ENCODE measurements at regions not wholly inside any gene's neighbourhood (a gene's known extent, or its start where the extent isn't known, plus 50 kb on each side); places are given as distances from the start of the nearest gene placed in this dataset.

DNA sequence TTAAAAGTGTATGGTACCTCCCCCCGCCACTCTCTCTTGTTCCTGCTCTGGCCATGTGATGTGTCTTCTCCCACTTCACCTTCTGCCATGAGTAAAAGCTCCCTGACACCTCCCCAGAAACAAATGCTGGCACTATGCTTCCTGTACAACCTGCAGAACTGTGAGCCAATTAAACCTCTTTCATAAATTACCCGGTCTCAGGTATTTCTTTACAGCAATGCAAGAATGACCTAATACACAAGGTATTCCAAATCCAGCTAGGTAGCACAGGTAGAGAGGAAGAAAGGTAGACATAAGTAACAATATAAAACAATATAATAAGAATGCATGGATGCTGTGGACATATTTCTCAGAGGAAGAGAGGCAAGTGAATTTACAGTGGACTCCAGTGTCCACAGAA, 394.1 kb upstream of the ARID1B start:
- CTCF ChIA-PET, result no interaction called here
- POLR2A ChIA-PET (ENCODE audit: unreplicated experiment), result no interaction called here
- no peak overlapping the region for H2BK20ac ChIP-seq (ENCODE audit: low read depth, low read length)
- H3K4me2 ChIP-seq (ENCODE audit: low read depth, low read length), result no peak overlapping the region
- TF ChIP-seq, protein P1, sequence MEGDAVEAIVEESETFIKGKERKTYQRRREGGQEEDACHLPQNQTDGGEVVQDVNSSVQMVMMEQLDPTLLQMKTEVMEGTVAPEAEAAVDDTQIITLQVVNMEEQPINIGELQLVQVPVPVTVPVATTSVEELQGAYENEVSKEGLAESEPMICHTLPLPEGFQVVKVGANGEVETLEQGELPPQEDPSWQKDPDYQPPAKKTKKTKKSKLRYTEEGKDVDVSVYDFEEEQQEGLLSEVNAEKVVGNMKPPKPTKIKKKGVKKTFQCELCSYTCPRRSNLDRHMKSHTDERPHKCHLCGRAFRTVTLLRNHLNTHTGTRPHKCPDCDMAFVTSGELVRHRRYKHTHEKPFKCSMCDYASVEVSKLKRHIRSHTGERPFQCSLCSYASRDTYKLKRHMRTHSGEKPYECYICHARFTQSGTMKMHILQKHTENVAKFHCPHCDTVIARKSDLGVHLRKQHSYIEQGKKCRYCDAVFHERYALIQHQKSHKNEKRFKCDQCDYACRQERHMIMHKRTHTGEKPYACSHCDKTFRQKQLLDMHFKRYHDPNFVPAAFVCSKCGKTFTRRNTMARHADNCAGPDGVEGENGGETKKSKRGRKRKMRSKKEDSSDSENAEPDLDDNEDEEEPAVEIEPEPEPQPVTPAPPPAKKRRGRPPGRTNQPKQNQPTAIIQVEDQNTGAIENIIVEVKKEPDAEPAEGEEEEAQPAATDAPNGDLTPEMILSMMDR (conservative IDR thresholded peaks at IDR 0.05; ENCODE audit: low read depth, low read length), result no peak
- WGBS, 2 experiments (ENCODE audit: extremely low coverage in 2 of 2, insufficient read length in 1 of 2), result 50% methylated on average over 1 of the region's 2 CpGs; no CpG with 5 or more reads in 1 of the 2 experiments
- H3K18ac ChIP-seq (ENCODE audit: low read depth, low read length), result no peak overlapping the region
- no peak overlapping the region for H4K5ac ChIP-seq (ENCODE audit: low read depth, low read length)
- no peaks in the 10 kb centered on the region; the same call in 1 of the 2 replicates for H3K4me1 ChIP-seq (ENCODE audit: control insufficient read depth, insufficient read depth, low read length)
- H3K4me3 ChIP-seq (ENCODE audit: insufficient read depth, low read depth, low read length), result no peak overlapping the region
- no peaks in the 10 kb centered on the region for H3K9me3 ChIP-seq (ENCODE audit: control insufficient read depth, insufficient read depth, low read length)
- no peaks in the 10 kb centered on the region for H4K20me1 ChIP-seq (ENCODE audit: insufficient read depth, low read length)
- no peak overlapping the region for H3K23ac ChIP-seq (ENCODE audit: low read depth, low read length)
- no peak overlapping the region for H2BK5ac ChIP-seq (ENCODE audit: low read depth, low read length, poor library complexity, severe bottlenecking)
- intact Hi-C loops (cut with micrococcal nuclease), result no loop called here
- no peak for DNase-seq
- H2BK15ac ChIP-seq (ENCODE audit: low read depth, low read length), result no peak overlapping the region
- H3K27me3 ChIP-seq (ENCODE audit: control insufficient read depth, insufficient read depth, low read length), result 0 out of 2 replicates have a peak, but pooled peaks cover 1% of the 10 kb centered on the region
- no peaks in the 10 kb centered on the region for H3K79me1 ChIP-seq (ENCODE audit: low read depth in 1 of 2, low read length in 2 of 2)
- H3K9ac ChIP-seq (ENCODE audit: low read depth, low read length), result no peak overlapping the region
- dilution Hi-C loops (cut with HindIII; ENCODE audit: low sequenced_read_pairs, unreplicated experiment), result no loop called here
- H3K27ac ChIP-seq (ENCODE audit: insufficient read depth, low read length), result no peak overlapping the region
- in situ Hi-C loops (cut with MboI; ENCODE audit: low sequenced_read_pairs), result no loop called here
- no peak overlapping the region for H2AK9ac ChIP-seq (replicated peaks; ENCODE audit: low read depth, low read length, poor library complexity)
- no peak overlapping the region for H2AFZ ChIP-seq (replicated peaks; ENCODE audit: low read length, poor library complexity)
- no peak overlapping the region for H3K14ac ChIP-seq (replicated peaks; ENCODE audit: low read depth, low read length)
- H2BK120ac ChIP-seq (ENCODE audit: low read depth, low read length), result no peak overlapping the region
- H3K36me3 ChIP-seq (ENCODE audit: control insufficient read depth, insufficient read depth, low read length), result no peaks in the 10 kb centered on the region
- no peak for ATAC-seq (ENCODE audit: low read depth)
- H3K56ac ChIP-seq (ENCODE audit: extremely low read depth, insufficient read depth, low read length), result no peak overlapping the region
- BruUV-seq (replicated peaks), result no TSS peak
- H4K91ac ChIP-seq (ENCODE audit: insufficient read depth, low read depth, low read length), result no peak overlapping the region
- no peaks in the 10 kb centered on the region for H3K9me1 ChIP-seq (ENCODE audit: insufficient read depth, low read length)
- no peak overlapping the region for H4K8ac ChIP-seq (ENCODE audit: low read depth in 2 of 2, low read length in 2 of 2)
- H2AK5ac ChIP-seq (ENCODE audit: low read depth, low read length), result no peak overlapping the region
- no peak overlapping the region for H3K4ac ChIP-seq (ENCODE audit: low read depth, low read length)
